ENCODE measurements at regions not wholly inside any gene's neighbourhood (a gene's known extent, or its start where the extent isn't known, plus 50 kb on each side); places are given as distances from the start of the nearest gene placed in this dataset.
"Not testable (repeated sequence)": the region's sequence is repeated elsewhere in the genome, so short reads cannot be mapped to it uniquely, and the experiment has no call there.

GRCh38 chr13:104532132-104532531 is 1465.9 kb upstream of the SLC10A2 start:
- DNase-seq (ENCODE audit: low read depth): no peak

GRCh38 chr13:104530741-104531140 is 1464.5 kb upstream of the SLC10A2 start:
- DNase-seq (ENCODE audit: low read depth): no peak

DNA sequence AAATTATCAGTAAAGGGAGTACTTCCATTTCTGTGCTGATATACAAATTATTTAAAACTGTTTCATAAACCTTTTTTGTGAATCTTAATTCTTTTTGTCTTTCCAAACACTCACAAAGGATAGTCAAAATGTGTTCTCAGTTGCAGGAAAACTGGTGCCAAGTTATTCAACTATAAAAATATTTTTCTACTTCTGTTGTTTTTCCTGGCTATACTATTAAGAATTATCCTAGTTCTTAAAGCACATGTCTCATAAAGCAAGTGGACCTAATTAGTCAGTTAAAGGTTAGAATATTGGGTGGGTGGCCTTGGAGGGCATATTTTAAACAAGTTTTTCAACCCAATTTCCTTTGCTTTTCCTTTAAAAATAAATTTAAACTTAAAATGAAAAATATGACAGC is 1460.3 kb upstream of the SLC10A2 start:
- no peak for DNase-seq (ENCODE audit: low read depth)

GRCh38 chr13:104525467-104525866 is 1459.2 kb upstream of the SLC10A2 start:
- no peak for DNase-seq (ENCODE audit: low read depth)

- no peak for DNase-seq (ENCODE audit: low read depth)
Measured at GRCh38 chr13:104522235-104523072, 1456.2 kb upstream of the SLC10A2 start.

DNA sequence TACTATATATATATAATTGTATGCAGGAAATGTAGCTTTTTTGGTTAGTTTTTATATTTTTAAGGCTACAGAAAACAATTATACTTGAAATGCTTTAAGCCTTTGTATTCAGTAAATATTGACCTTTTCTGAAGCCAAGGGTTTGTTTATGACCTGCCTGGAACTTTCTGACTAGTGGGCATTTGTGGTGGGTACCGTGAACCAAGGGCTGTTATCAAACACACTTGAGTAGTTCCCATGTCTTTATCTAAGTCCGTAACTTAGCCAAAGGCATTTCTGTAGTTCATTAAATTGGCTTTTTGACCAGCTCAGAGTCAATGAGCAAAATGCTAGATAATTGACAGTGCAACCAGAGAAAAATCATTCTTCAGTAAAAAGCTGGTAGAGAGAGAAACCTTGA is 1444.2 kb upstream of the SLC10A2 start:
- no peak for DNase-seq (ENCODE audit: low read depth)

DNA sequence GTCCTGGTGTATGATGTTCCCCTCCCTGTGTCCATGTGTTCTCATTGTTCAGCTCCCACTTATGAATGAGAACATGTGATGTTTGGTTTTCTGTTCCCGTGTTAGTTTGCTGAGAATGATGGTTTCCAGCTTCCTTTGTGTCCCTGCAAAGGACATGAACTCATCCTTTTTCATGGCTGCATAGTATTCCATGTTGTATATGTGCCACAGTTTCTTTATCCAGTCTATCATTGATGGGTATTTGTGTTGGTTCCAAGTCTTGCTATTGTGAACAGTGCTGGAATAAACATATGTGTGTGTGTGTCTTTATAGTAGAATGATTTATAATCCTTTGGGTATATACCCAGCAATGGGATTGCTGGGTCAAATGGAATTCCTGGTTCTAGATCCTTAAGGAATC is 1427.3 kb upstream of the SLC10A2 start:
- not testable (repeated sequence) for DNase-seq (ENCODE audit: low read depth)

DNA sequence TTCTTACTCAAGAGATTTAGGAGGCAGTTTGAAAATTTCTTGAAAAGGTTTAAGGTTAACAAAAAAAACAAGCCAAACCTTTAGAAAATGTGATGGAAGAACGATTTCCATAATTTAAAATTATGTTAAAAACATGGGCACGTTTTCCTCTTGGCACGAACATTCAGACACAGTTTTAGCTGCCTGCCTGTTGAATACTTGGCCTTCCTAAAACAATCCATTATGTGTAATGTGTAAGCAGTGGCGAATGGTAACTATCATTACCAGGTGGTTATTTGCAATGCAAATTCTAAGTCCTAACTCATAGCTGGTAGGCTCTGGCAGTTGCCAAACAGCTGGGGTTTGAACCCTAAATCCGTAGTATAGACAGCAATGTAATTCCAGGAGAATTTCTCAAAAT is 1425.7 kb upstream of the SLC10A2 start:
- DNase-seq (ENCODE audit: low read depth): no peak

- no peak for DNase-seq (ENCODE audit: low read depth)
Measured at GRCh38 chr13:104487006-104487405, 1420.8 kb upstream of the SLC10A2 start.

DNA sequence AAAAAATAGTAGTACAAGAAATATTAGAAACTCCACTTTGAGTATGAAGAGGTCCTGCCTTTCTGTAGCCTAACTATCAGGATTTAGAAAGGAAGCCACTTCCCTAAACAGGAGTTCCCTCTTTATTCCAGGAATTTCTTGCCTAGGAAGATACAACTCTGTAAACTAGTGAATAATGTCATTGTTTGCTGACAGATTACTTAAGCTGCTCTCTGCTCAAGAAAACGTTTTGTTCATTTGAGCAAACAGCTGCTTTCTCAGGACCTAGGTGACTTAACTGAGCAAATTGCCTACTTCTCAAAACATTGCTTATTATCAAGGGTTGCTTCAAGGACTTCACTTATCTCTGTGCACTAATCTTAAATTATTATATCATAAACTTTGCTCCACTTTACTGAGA is 1419.4 kb upstream of the SLC10A2 start:
- DNase-seq (ENCODE audit: low read depth): no peak

- DNase-seq (ENCODE audit: low read depth): no peak
Measured at GRCh38 chr13:104483631-104484030, 1417.4 kb upstream of the SLC10A2 start.

- DNase-seq (ENCODE audit: low read depth): no peak
Measured at GRCh38 chr13:104477261-104477660, 1411.0 kb upstream of the SLC10A2 start.

DNA sequence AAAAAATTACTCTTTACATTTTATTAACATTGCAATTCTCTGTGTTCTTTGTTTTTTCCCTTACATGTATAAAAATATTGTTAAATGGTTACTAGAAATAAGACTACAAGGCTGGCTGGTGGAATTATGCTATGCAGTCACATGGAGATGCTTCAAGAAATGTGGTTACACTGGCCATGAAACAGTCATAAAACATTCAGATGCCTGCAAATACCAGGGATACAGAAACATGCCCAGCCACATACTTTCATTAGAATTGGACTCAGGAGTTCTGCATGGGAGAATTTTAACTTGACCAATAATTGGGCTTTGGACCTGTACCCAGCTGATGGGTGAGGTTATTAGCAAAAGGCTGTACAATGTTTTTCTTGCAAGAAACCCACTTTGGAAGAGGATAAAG is 1407.7 kb upstream of the SLC10A2 start:
- no peak for DNase-seq (ENCODE audit: low read depth)

DNA sequence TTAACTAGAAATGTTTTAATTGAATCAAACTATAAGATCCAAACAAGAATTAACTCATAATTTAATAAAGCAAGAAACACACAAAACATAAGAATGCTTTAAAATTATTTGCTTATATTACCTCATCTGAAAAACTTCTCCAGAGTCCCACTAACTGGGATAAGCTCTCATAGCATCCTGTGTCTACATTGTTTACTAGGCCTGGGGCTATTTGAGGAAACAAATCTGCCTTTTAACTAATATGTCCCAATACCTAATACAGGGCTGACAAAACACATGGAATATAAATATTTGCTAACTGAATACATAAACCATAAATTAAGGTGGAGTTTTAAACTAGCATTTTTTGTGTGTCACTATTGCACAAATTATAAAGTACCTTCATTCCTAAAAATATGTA is 1399.8 kb upstream of the SLC10A2 start:
- DNase-seq (ENCODE audit: low read depth): no peak

GRCh38 chr13:104461049-104461448 is 1394.8 kb upstream of the SLC10A2 start:
- DNase-seq (ENCODE audit: low read depth): no peak

DNA sequence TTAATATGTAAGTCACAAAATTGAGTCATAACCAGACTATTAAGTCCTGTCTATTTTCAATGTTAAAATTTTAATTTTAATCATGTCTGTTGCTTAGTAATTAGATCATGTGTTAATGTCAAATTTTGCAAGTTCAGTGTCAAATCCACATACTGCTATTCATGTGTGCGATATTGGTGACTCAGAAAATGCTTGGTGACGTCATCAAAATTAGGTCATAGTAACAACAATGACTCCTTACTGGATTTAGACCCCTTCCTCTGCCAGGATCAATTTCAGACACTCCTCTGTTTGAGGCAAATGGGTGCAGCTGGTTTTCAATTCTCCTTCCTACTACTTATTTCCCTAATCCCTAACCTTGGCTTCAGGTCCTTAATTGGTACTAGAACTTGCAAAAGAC is 1394.3 kb upstream of the SLC10A2 start:
- DNase-seq (ENCODE audit: low read depth): no peak

GRCh38 chr13:104450006-104450405 is 1383.8 kb upstream of the SLC10A2 start:
- no peak for DNase-seq (ENCODE audit: low read depth)

DNA sequence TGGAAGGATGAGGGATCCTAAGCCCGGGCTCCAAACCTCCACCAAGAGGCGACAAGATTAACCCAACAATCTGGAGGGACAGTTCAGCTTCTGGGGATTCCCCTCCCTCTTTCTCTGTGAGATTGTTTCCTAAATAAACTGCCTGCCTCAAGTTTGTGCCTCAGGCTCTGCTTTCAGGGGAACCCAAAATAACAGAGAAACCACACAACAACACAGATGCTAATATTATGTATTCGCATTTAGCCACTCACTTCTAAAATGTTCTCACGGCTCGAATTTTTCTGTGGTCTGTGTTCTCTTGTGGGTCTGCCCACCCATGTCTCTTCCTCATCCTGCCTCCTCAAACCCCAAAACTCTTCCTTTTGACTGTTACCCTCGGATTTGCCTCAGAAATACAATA is 1381.1 kb upstream of the SLC10A2 start:
- no peak for DNase-seq (ENCODE audit: low read depth)

DNA sequence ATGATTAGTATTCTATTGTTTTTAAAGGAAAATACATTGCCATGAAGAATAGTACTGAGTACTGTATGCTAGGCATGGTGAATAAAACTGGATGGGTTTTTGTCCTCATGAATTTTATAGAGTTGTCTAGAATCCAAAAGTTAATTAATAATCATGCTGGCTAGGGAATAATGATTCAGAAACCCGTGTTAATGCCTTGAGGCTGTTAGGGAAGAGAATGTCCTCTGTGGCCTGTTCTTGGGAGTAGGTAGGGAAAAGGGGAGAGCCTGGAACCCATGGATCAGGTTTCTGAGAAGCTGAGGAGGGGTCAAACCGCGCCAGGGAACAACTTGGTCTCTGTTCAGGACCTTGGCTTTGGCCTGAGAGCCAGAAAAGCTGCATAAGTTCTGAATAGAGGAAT is 1376.3 kb upstream of the SLC10A2 start:
- DNase-seq (ENCODE audit: low read depth): no peak

- DNase-seq (ENCODE audit: low read depth): no peak
Measured at GRCh38 chr13:104436555-104436954, 1370.3 kb upstream of the SLC10A2 start.

- no peak for DNase-seq (ENCODE audit: low read depth)
Measured at GRCh38 chr13:104431895-104432294, 1365.7 kb upstream of the SLC10A2 start.

GRCh38 chr13:104426435-104426834 is 1360.2 kb upstream of the SLC10A2 start:
- DNase-seq (ENCODE audit: low read depth): no peak

DNA sequence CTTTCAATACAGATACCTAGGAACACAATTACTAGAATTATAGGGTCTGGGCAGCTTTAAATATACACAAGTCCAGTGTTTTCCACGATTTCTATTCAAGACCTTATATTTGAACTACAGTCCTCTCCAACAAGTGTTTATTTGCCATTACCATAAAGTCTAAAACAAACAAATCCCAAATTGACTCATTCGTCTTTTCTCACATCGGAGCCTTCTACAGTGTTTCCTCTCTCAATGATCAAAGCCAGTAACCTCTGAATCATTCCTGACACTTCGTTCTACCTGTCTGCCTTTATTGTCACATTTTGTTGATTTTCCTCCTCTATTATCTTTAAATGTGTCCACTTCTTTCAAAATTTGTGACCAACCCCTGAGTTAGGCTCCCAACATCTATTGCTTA is 1356.5 kb upstream of the SLC10A2 start:
- no peak for DNase-seq (ENCODE audit: low read depth)

- DNase-seq (ENCODE audit: low read depth): no peak
Measured at GRCh38 chr13:104416973-104417372, 1350.8 kb upstream of the SLC10A2 start.

All from stimulated activated CD4-positive, alpha-beta T cell treated with anti-CD3 and anti-CD28 coated beads, Interleukin-2, amount 100 ng/mL, for 4 hours (primary cell).